Mammary epithelial cell (primary cell): ENCODE measurements at regions not wholly inside any gene's neighbourhood (a gene's known extent, or its start where the extent isn't known, plus 50 kb on each side); places are given as distances from the start of the nearest gene placed in this dataset.

Source experiments
- EZH2 ChIP-seq: IDR thresholded peaks from 2 replicates; pipeline ENCODE4 v1.6.1; 2012; ENCODE audit warnings: low read length, inconsistent platforms, borderline replicate concordance
- TF ChIP-seq, protein P1 (sequence below), 2 donors: IDR thresholded peaks in 1 of 2; conservative IDR thresholded peaks in 1 of 2; 2 replicates each; pipeline ENCODE4 v1.5.1; 2011 to 2012; ENCODE audit warnings: inconsistent platforms in 2 of 2, low read length in 2 of 2, mild to moderate bottlenecking in 2 of 2, control low read depth in 1 of 2, low read depth in 1 of 2; ENCODE audit not compliant: insufficient read depth in 1 of 2; ENCODE audit errors: extremely low read depth in 1 of 2

- TF ChIP-seq, protein P1, sequence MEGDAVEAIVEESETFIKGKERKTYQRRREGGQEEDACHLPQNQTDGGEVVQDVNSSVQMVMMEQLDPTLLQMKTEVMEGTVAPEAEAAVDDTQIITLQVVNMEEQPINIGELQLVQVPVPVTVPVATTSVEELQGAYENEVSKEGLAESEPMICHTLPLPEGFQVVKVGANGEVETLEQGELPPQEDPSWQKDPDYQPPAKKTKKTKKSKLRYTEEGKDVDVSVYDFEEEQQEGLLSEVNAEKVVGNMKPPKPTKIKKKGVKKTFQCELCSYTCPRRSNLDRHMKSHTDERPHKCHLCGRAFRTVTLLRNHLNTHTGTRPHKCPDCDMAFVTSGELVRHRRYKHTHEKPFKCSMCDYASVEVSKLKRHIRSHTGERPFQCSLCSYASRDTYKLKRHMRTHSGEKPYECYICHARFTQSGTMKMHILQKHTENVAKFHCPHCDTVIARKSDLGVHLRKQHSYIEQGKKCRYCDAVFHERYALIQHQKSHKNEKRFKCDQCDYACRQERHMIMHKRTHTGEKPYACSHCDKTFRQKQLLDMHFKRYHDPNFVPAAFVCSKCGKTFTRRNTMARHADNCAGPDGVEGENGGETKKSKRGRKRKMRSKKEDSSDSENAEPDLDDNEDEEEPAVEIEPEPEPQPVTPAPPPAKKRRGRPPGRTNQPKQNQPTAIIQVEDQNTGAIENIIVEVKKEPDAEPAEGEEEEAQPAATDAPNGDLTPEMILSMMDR (conservative IDR thresholded peaks at IDR 0.05 in 1 of 2, IDR thresholded peaks at IDR 0.05 in 1 of 2; ENCODE audit: extremely low read depth in 1 of 2, insufficient read depth in 1 of 2, low read depth in 1 of 2, low read length in 2 of 2) = no peak
- no peak for TF ChIP-seq EZH2
Measured at GRCh38 chr18:8507915-8508705, 101.1 kb upstream of the RAB12 start.
